ENCODE measurements at regions not wholly inside any gene's neighbourhood (a gene's known extent, or its start where the extent isn't known, plus 50 kb on each side); places are given as distances from the start of the nearest gene placed in this dataset.

DNA sequence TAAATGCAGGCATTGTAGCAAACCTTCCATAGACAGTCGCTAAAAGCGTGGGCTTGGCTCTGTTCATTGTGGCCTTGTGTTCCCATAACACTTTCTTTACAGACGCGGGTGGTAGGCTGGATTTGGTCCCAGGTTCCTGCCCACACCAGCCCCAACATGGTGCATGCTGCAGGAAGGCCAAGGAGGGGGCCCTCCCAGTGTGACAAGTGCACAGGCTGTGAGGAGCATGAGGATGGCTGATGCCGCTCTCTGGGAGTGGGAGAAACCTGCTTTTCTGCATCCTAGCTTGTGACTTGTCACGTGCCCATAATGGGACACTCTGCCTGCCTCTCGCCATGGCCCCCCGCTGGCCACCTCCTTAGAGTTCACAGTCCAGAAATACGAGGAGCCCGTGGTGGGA, 161.8 kb upstream of the B3GAT1 start:
- intact Hi-C loops (cut with micrococcal nuclease; ENCODE audit: unreplicated experiment): no loop called here
- H3K27ac ChIP-seq: no peak overlapping the region
- ChIA-PET CTCF (no interaction called here), POLR2A (ENCODE audit: unreplicated experiment) (no interaction called here)
- H3K4me2 ChIP-seq: no peak overlapping the region
- H3K9me2 ChIP-seq (ENCODE audit: insufficient read depth): no peaks in the 10 kb centered on the region
- TF ChIP-seq CTCF (conservative IDR thresholded peaks at IDR 0.05) (no peak), EZH2 (IDR thresholded peaks at IDR 0.05; ENCODE audit: low read depth) (no peak)
- BruUV-seq (replicated peaks): no TSS peak
- DNase-seq: no peak
- no peaks in the 10 kb centered on the region for H3K4me1 ChIP-seq (replicated peaks; ENCODE audit: insufficient read depth)
- no peaks in the 10 kb centered on the region for H3K79me2 ChIP-seq (ENCODE audit: low read depth)
- no peaks in the 10 kb centered on the region for H3K36me3 ChIP-seq (ENCODE audit: low read depth)
- H3K27me3 ChIP-seq (ENCODE audit: insufficient read depth, low read depth): peaks cover 73% of the 10 kb centered on the region
- H3F3A ChIP-seq (ENCODE audit: insufficient read depth, low read depth): no peaks in the 10 kb centered on the region
- H3K4me3 ChIP-seq: no peak overlapping the region
- no peaks in the 10 kb centered on the region for H4K20me1 ChIP-seq (ENCODE audit: insufficient read depth)
- no peak overlapping the region for H2AFZ ChIP-seq
- H3K9me3 ChIP-seq (ENCODE audit: insufficient read depth, low read depth): no peaks in the 10 kb centered on the region

GRCh38 chr11:134572741-134573675, 161.0 kb upstream of the B3GAT1 start:
- Histone ChIP-seq H3K9me2 (ENCODE audit: insufficient read depth) (no peaks in the 10 kb centered on the region), H3K27me3 (ENCODE audit: insufficient read depth, low read depth) (peaks cover 66% of the 10 kb centered on the region), H3K4me1 (replicated peaks; ENCODE audit: insufficient read depth) (no peaks in the 10 kb centered on the region), H3K4me2 (no peak overlapping the region), H3K36me3 (ENCODE audit: low read depth) (no peaks in the 10 kb centered on the region), H3K4me3 (no peak overlapping the region), H3K27ac (no peak overlapping the region), H3K79me2 (ENCODE audit: low read depth) (no peaks in the 10 kb centered on the region), H4K20me1 (ENCODE audit: insufficient read depth) (no peaks in the 10 kb centered on the region), H2AFZ (no peak overlapping the region), H3F3A (ENCODE audit: insufficient read depth, low read depth) (no peaks in the 10 kb centered on the region), H3K9me3 (ENCODE audit: insufficient read depth, low read depth) (no peaks in the 10 kb centered on the region)
- BruUV-seq (replicated peaks): no TSS peak
- CTCF ChIA-PET: no interaction called here
- intact Hi-C loops (cut with micrococcal nuclease; ENCODE audit: unreplicated experiment): no loop called here
- POLR2A ChIA-PET (ENCODE audit: unreplicated experiment): no interaction called here
- DNase-seq: no peak
- TF ChIP-seq EZH2 (IDR thresholded peaks at IDR 0.05; ENCODE audit: low read depth) (no peak), CTCF (conservative IDR thresholded peaks at IDR 0.05) (no peak)

DNA sequence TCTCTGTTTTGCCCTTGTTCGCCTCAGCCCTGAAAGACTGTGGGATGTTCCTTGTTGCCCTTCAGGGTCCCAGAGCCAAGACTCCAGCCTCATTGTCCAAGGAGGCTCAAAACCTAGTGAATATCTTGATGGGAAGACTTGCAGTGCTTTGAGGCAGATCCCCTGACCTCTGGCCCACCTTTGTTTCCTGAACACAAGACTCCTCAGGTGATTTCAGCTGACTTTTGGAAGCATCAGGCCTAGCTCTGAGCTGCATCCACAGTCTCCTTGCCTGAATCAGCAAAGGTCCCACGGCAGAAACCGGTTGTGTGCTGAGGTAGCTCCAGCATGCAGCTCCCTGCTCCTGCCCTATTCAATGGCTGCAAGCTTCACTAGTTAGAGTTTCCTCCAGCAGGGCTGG, 159.3 kb upstream of the B3GAT1 start:
- H3K36me3 ChIP-seq (ENCODE audit: low read depth): no peaks in the 10 kb centered on the region
- no peaks in the 10 kb centered on the region for H3K4me1 ChIP-seq (replicated peaks; ENCODE audit: insufficient read depth)
- no peaks in the 10 kb centered on the region for H3K9me3 ChIP-seq (ENCODE audit: insufficient read depth, low read depth)
- CTCF ChIA-PET: no interaction called here
- no TSS peak for BruUV-seq (replicated peaks)
- TF ChIP-seq EZH2 (IDR thresholded peaks at IDR 0.05; ENCODE audit: low read depth) (no peak), CTCF (conservative IDR thresholded peaks at IDR 0.05) (no peak)
- no peak overlapping the region for H3K4me3 ChIP-seq
- no peaks in the 10 kb centered on the region for H3K9me2 ChIP-seq (ENCODE audit: insufficient read depth)
- intact Hi-C loops (cut with micrococcal nuclease; ENCODE audit: unreplicated experiment): no loop called here
- H3K4me2 ChIP-seq: no peak overlapping the region
- H3F3A ChIP-seq (ENCODE audit: insufficient read depth, low read depth): no peaks in the 10 kb centered on the region
- no peaks in the 10 kb centered on the region for H3K79me2 ChIP-seq (ENCODE audit: low read depth)
- peak in 1 of 2 experiments; percentile 12 for DNase-seq
- no peaks in the 10 kb centered on the region for H4K20me1 ChIP-seq (ENCODE audit: insufficient read depth)
- H3K27me3 ChIP-seq (ENCODE audit: insufficient read depth, low read depth): peaks cover 56% of the 10 kb centered on the region
- no peak overlapping the region for H2AFZ ChIP-seq
- no peak overlapping the region for H3K27ac ChIP-seq
- POLR2A ChIA-PET (ENCODE audit: unreplicated experiment): interaction anchor here (0.6 kb wide), 1 partner anchor 404 kb away, joined by 11 read pairs; no protein-coding TSS in a partner anchor
